Pancreas (tissue), 10 donors: ENCODE measurements at regions not wholly inside any gene's neighbourhood (a gene's known extent, or its start where the extent isn't known, plus 50 kb on each side); places are given as distances from the start of the nearest gene placed in this dataset.

Experiments used
- ATAC-seq, 4 donors: fragments of 200-7000 bp; cut with Tn5 transposase; one replicate each; pipeline versions ENCODE4 v1.8.0 to v1.9.1; 2020; ENCODE audit warnings: mild to moderate bottlenecking in 4 of 4, moderate library complexity in 4 of 4
- DNase-seq, 6 donors: peaks; one replicate each; pipeline ENCODE4 v3.0.0-alpha.2; 2020
- FAIRE-seq: peaks from 2 replicates; lab custom pipeline; 2012; peaks lifted over from hg19 to GRCh38; lab: Jason Lieb, UNC
- H3K27ac ChIP-seq, 4 donors: fragments of 200-600 bp; sonication (generic); 1 replicate in 3 of 4; 2 replicates in 1 of 4; pipeline versions ENCODE4 v1.5.0 to v1.8.0; 2020
- H3K27me3 ChIP-seq, 4 donors: fragments of 200-600 bp; one replicate each; pipeline ENCODE4 v1.8.0; 2021
- H3K36me3 ChIP-seq, 3 donors: fragments of 200-600 bp; sonication (generic) in 1 of 3; one replicate each; pipeline versions ENCODE4 v1.5.0 to v1.8.0; 2020 to 2021
- H3K4me1 ChIP-seq, 3 donors: fragments of 200-600 bp; one replicate each; pipeline ENCODE4 v1.8.0; 2021
- H3K4me3 ChIP-seq, 4 donors: fragments of 200-600 bp; sonication (generic) in 2 of 4; one replicate each; pipeline versions ENCODE4 v1.5.0 to v1.8.0; 2020 to 2021
- H3K9me3 ChIP-seq, 4 donors: fragments of 200-600 bp; one replicate each; pipeline ENCODE4 v1.8.0; 2021
- WGBS, 2 donors: extraction: QIAGEN DNeasy Blood & Tissue Kit; methylation state at CpG; one replicate each; pipeline ENCODE4 v1.1.7; 2013; 5-methylcytosine and 5-hydroxymethylcytosine counted together
- intact Hi-C, 3 donors: fragments of 100-400 bp; cut with DNase I; formaldehyde crosslinking; loops; one replicate each; pipeline versions ENCODE4 v1.11.1 to v1.14.2; 2022
- TF ChIP-seq, protein P1 (sequence below), 4 donors: fragments of 200-600 bp; sonication (generic) in 3 of 4; IDR thresholded peaks; one replicate each; pipeline versions ENCODE4 v1.5.0 to v1.8.0; 2021; ENCODE audit warnings: antibody characterized with exemption in 4 of 4
- donor health status: healthy with polysubstance abuse.
- donor health status: DM: no; HTN: no; CAD: no; lungs with moderate emphysema.
- donor health status: DM: no; HTN: no; CAD: no.
- donor health status: control.
- donor health status: control.
- donor health status: Bipolar disorder and iron deficiency.
- donor health status: DM: yes; HTN: yes; CAD: no.
- donor health status: DM: no; HTN: no; CAD: no.
- donor health status: DM: no; HTN: no; CAD: no.
- donor health status: DM: yes; HTN: yes; CAD: no.

GRCh38 chr5:24899180-24899579, 254.4 kb upstream of the CDH10 start:
- TF ChIP-seq, protein P1, sequence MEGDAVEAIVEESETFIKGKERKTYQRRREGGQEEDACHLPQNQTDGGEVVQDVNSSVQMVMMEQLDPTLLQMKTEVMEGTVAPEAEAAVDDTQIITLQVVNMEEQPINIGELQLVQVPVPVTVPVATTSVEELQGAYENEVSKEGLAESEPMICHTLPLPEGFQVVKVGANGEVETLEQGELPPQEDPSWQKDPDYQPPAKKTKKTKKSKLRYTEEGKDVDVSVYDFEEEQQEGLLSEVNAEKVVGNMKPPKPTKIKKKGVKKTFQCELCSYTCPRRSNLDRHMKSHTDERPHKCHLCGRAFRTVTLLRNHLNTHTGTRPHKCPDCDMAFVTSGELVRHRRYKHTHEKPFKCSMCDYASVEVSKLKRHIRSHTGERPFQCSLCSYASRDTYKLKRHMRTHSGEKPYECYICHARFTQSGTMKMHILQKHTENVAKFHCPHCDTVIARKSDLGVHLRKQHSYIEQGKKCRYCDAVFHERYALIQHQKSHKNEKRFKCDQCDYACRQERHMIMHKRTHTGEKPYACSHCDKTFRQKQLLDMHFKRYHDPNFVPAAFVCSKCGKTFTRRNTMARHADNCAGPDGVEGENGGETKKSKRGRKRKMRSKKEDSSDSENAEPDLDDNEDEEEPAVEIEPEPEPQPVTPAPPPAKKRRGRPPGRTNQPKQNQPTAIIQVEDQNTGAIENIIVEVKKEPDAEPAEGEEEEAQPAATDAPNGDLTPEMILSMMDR (IDR thresholded peaks at IDR 0.05), result no peak
- H3K4me1 ChIP-seq, result no peaks in the 10 kb centered on the region
- DNase-seq, result no peak
- no peak for FAIRE-seq
- no peak overlapping the region for H3K4me3 ChIP-seq
- intact Hi-C loops, result no loop called here
- H3K36me3 ChIP-seq, result no peaks in the 10 kb centered on the region
- no peaks in the 10 kb centered on the region for H3K9me3 ChIP-seq
- ATAC-seq, result no peak
- H3K27ac ChIP-seq, result no peak overlapping the region
- no peaks in the 10 kb centered on the region for H3K27me3 ChIP-seq
- 78 to 85% methylated on average over 2 of the region's 2 CpGs for WGBS, 2 donors

DNA sequence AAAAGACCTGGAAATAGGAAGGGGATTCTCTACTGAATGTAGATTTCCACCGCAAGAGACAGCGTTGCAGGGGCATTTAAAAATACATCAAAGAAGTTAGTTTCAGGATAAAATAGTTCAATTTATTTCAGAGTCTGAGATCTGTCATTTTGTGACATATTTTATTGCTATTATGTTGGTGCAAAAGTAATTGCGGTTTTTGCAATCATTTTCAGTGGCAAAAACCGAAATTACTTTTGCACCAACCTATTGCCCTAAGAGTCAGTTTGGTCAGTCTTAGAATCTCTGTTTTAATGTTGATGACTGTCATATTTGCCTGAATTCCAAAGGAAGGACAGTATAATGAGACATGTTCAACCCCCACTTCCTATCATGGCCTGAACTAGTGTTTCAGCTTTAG, 219.5 kb upstream of the CDH10 start:
- FAIRE-seq (no peak), DNase-seq (no peak), ATAC-seq (no peak)
- H3K4me1 ChIP-seq, result no peaks in the 10 kb centered on the region
- 64 to 74% methylated on average over 4 of the region's 4 CpGs for WGBS, 2 donors
- no peaks in the 10 kb centered on the region for H3K9me3 ChIP-seq
- H3K27me3 ChIP-seq, result no peaks in the 10 kb centered on the region
- intact Hi-C loops, result no loop called here
- no peak overlapping the region for H3K4me3 ChIP-seq
- H3K36me3 ChIP-seq, result no peaks in the 10 kb centered on the region
- H3K27ac ChIP-seq, result no peak overlapping the region
- TF ChIP-seq, protein P1 (IDR thresholded peaks at IDR 0.05), result no peak

- H3K36me3 ChIP-seq, result no peaks in the 10 kb centered on the region
- H3K27ac ChIP-seq, result no peak overlapping the region
- no peak for DNase-seq
- no peaks in the 10 kb centered on the region for H3K4me1 ChIP-seq
- intact Hi-C loops, result no loop called here
- TF ChIP-seq, protein P1 (IDR thresholded peaks at IDR 0.05), result no peak
- ATAC-seq, result no peak
- H3K4me3 ChIP-seq, result no peak overlapping the region
- no peaks in the 10 kb centered on the region for H3K27me3 ChIP-seq
- 52 to 53% methylated on average over 3 of the region's 3 CpGs for WGBS, 2 donors
- no peaks in the 10 kb centered on the region for H3K9me3 ChIP-seq
- no peak for FAIRE-seq
Measured at GRCh38 chr5:24862117-24862516, 217.3 kb upstream of the CDH10 start.

GRCh38 chr5:24855485-24855884, 210.7 kb upstream of the CDH10 start:
- Histone ChIP-seq H3K4me1 (no peaks in the 10 kb centered on the region), H3K27ac (no peak overlapping the region), H3K27me3 (no peaks in the 10 kb centered on the region), H3K36me3 (no peaks in the 10 kb centered on the region), H3K9me3 (no peaks in the 10 kb centered on the region), H3K4me3 (no peak overlapping the region)
- TF ChIP-seq, protein P1 (IDR thresholded peaks at IDR 0.05), result no peak
- no peak for FAIRE-seq
- no peak for ATAC-seq
- DNase-seq, result no peak
- intact Hi-C loops, result no loop called here
- 56 to 61% methylated on average over 4 of the region's 4 CpGs for WGBS, 2 donors

- TF ChIP-seq, protein P1 (IDR thresholded peaks at IDR 0.05), result no peak
- FAIRE-seq (no peak), DNase-seq (no peak), ATAC-seq (no peak)
- intact Hi-C loops, result no loop called here
- no peaks in the 10 kb centered on the region for H3K27me3 ChIP-seq
- H3K36me3 ChIP-seq, result no peaks in the 10 kb centered on the region
- 75 to 78% methylated on average over 1 of the region's 1 CpG for WGBS, 2 donors
- H3K27ac ChIP-seq, result no peak overlapping the region
- no peak overlapping the region for H3K4me3 ChIP-seq
- no peaks in the 10 kb centered on the region for H3K9me3 ChIP-seq
- H3K4me1 ChIP-seq, result no peaks in the 10 kb centered on the region
Measured at GRCh38 chr5:24854850-24855249, 210.1 kb upstream of the CDH10 start.
